Kidney capillary endothelial cell (primary cell): ENCODE measurements at regions not wholly inside any gene's neighbourhood (a gene's known extent, or its start where the extent isn't known, plus 50 kb on each side); places are given as distances from the start of the nearest gene placed in this dataset.

Source experiments
- DNase-seq: peaks from one replicate; pipeline ENCODE4 v3.0.0-alpha.2; 2018; ENCODE audit warnings: low spot score

DNA sequence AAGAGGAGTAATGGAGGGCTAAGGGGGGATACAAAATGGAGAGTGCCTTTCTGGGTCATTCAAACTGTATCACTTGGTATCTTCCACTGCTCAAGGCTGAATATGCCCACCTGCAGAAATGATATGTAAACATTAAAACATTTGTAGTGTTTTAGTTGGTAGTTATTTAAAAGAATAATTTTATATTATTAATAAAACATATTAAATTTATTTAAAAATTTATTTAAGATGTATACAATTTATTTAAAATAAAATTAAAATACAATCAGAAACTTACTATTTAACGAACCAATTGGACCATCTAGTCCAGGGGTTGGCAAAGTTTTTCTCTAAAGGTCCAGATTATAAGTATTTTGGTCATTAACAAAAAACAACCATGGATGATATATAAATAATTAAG lies 308.5 kb downstream of the PLK2 start:
- no peak for DNase-seq

DNA sequence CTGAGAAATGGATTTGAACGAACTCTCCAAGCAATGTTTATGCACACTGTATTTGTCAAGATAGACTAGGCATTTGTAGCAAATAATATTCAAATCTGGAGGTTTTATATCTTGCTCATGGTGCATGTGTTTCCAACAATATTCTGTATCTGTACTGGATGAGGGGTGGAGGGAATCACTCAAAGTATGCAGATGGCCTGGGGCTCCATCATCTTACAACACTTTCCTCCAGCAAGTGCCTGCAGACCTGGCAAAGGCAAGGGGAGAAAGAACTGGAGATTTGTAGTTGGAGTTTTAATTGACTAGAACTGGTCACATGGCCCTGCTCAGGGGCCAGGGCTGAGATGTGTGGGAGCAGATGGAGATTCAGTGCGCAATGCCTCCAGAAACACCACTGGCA lies 309.0 kb downstream of the PLK2 start:
- no peak for DNase-seq

DNA sequence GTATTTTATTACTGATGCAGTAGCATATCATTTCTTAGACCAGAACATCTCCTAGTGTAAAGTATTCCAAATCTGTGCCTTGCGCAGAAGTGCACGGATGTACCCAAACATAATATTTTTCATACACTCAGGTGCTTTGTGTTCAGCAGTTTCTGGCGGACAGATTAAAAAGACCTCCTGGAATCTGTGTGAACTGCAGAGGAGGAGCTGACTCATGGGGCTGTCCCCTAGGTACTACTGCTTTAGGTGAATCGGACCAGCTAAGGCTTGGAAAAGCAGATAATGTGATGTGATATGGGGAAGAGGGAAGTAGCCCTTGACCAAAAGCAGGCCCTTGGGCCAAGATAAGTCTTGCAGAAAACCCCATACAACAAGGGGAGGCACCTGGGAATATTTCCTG lies 310.1 kb downstream of the PLK2 start:
- no peak for DNase-seq

DNA sequence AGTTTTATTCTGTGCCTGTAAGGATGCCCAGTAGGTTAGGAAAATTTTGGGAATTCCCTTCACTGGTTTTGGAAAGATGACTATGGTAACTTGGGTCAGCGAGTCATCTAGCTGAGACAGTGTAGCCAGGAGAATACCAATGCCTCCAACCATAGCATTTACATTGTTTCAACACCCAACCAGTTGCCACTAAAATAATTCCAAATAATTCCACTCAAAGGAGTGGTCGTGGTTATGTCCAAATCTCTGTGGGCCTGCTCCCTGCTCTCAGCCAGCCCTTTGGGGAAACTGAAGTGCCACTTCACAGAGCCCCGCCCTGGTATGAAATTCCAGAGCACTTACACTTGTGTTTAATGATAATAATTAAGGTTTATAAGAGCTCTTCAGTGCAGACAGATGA lies 310.5 kb downstream of the PLK2 start:
- DNase-seq, result no peak

DNA sequence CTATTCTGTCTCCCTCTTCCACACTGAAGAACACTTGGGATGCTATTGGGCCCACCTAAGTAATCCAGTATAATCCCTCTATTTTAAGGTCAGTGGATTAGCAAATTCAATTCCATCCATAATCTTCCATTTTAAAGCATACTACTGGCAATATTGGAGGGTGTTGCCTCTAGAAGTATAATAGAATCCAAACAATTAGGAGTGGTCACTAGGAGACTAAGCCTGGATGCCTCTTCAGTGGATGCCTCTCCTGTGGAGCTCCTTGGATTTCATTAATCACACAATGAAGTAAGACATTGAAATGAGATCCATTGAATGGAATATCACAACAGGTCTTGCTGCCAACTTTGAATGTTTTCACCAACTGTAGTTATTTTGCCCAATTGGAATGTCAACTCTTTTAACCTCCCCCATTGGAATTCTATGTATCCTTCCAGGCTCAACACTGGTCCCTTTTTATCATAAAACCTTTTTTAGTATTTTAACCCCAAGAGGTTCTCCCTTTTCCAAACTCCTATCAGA lies 311.6 kb downstream of the PLK2 start:
- DNase-seq, result no peak

DNA sequence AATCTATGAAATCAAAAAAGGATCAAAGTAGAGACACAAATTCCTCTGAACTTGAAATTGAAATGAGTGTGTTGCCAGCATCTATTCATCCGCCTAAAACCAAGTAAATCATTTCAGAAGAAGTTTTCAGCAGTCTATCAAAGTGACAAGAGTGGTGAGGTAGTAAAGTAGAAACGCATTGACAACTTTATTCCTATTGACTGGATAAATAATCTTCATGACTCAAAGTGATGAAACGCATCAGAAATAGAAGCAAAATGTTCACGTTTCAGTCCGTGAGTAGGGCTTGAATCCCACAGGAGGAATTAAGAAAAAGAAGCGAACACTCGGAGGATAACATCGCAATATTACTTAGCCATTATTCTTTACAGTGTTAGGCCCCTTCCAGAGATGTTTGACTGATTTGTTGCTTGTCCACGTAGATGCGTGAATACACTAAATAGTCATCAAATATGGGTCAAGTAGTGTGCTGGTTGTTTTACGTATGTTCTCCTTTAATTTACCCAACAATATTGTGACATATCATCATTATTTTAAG lies 314.4 kb downstream of the PLK2 start:
- DNase-seq, result no peak

DNA sequence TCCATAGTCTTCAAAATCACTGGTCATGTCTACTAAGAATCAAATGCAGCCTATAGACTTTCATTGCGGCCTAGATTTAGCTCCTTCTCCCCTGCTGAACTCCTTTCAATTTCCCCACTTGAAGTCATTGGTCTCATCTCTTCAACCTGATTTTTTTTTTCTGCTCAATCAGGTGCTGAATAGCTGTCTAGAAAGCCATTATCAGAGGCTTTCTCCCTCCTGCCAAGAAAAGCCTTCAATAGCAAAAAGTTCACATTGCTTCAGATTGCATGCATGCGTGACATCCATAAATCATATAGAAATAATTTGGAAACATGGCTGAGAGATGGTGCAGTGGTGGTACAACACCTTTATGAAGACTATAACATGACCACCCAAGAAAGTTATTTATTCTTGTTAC lies 316.2 kb downstream of the PLK2 start:
- DNase-seq, result no peak

DNA sequence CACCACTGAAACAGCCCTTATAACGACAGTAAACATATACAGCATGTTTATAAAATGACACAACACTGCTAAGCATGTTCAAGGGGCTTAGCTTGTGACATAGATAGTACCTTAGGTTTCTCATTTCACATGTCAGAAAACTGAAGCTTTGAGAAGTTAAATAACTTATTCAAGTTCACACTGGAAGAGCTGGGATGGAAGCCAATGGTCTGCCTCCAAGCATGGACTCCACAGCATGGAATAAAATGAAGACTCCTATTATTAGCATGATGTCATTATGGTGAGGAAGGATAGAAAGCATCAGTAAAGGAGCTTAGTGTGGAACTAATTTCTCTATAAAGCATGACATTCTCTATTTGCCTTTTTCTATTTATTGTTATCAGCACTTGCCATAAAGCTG lies 316.7 kb downstream of the PLK2 start:
- DNase-seq, result no peak

DNA sequence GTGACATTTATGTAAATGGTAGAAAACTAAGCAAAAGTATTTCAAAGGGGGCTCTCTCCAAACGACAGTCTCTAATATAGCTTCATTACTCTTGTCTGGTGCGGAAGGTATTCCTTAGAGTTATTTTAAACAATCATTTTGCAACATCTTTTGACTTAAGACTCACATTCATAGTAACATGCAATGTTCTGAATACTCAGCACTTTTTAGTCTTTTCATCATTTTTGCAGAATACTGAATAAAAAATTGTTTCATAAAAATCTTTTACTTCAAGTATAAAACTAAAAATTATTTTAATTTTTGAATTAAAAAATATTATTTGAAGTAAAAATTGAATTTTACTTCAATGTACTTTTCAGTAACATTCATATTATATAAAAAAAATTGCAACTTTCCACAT lies 321.1 kb downstream of the PLK2 start:
- DNase-seq, result no peak

DNA sequence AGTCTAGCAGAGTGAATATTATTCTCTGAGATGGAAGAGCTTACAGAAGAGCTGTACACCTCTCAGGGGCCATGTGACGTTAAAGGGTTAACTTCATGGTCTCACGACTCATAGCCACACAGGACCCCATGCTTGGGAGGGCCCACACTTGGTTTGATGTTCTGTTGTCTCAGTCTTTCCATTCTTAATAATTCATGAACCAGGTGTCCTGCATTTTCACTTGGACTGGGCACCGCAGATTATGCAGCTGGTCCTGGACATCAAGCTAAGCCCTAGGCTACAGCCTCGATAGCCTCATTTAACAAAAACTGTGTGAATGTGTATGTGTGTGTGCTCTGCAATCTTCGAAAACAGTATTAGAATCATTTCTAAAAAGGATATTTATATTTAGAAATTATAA lies 323.5 kb downstream of the PLK2 start:
- no peak for DNase-seq

DNA sequence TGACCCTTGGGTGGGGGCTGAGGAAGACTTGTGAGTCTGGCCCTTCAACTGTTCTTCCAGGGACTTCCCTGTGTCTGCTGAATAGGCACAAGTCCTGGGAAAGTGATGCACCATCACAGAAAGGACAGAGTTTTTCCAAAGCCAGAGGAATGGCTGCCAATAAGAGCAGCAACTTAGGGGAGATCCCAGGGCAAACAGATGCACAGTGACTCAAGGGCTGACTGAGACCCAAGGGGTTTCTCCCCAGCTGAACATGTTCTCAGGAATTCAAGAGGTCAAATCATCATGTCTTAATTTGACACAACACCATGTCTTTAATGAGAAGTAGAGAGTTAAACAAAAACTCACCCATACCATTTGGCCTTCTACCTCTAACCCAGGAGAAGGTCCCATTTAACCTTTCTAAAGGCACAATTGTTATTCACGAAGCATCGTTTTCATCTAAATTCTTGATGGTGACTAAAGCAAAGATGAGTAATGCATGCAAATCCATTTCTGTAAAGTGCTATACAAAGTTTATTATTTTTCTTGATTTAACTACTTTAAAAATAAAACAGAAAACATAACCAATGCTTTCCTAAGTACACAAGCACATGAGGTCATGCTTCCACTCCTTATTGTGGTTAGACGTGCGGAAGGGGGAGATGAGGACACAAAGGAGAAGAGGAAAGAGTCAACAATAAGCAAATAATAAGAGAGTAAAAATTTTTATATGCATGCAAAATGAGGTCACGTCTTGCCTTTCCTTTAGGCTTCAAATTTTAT lies 324.1 kb downstream of the PLK2 start:
- DNase-seq, result no peak

DNA sequence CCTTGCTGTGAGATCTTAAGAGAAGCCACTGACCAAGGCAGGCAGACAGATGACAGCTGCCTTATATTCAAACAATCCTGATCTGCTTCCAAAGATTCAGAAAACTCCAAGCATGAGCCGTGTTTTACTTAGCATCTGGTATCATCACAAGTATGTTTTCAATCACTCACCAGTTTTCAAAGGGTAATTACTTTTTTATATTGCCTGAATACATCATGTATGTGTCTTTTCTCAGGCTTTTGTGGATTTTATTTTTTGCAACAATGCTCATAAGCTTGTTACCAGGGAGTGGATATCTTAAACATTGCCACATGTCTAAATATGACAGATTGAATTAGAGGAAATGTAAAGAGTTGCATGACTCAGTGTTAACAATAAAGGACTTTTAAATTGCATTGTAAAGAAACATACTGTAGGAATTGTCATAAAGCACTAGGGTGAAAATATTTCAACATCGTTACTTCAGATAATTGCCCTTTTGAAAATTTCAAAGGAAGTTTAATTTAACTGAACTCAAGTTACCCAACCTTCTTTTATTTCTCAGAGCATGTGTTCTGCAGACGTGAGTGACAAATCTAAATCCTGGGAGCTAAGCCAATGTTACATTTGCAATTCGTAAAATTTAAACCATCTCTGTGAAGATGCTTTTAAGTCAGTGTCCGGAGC lies 326.1 kb downstream of the PLK2 start:
- DNase-seq, result peak; percentile 35

DNA sequence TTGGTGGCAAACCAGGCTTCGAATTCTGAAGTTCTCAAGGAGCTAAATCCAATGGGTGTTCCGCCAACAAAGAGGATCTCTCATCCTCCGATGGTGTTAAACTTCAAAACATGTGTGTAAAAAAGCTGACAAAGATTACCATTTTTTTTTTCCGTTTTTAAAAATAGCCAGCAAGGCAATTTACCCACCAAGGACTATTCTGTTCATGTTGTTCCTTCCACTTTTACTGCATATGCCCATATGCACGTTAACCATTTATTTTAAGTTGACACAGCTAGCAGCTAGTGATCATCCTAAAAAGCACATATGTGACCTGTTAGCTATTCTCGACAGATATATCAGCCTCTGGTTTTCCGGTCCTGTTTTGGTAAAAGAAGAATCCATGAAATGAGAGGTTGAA lies 326.7 kb downstream of the PLK2 start:
- no peak for DNase-seq

DNA sequence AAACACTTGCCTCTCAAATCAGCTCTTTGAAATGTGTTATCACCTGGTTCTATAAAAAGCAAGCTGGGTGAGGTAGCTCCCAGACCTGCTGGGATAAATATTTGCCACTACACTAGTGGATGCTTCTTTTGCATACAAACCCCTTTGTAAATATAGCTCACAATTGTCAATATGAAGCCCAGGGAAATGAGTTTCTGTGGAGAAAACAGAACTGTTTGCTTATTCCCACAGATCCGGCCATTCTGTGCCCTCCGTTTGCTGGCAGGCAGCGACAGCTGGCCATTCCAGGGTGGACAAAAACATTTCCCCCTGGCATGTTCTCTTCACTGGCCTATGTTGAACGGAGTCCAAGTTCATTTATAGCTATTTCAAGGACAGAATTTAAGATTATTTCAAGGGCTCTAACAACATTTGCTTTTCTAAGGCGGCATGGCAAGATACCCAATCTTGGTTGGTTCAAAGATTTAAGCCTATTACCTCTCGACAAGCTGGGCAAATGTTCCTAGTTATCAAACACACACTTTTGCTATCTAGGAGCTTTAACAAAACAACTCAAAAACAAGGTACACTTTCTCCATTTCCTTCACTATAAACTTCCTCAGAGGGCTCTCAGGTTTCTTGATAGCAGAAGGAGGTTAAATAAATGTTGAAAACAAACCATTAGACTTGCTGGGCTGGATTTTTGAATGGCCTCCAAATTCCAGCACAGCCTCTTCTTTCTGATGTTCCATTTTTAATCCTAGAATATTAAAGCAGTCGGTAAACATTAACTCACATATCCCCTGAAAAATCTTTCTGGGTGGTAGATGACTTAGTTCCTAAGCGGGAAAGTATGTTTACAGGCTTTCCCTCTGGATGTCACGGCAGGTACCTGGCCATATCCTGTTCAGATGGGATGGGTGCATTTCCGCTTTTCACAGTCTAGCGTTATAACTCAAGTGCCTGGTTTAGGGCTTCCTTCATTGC lies 332.3 kb downstream of the PLK2 start:
- DNase-seq, result no peak

DNA sequence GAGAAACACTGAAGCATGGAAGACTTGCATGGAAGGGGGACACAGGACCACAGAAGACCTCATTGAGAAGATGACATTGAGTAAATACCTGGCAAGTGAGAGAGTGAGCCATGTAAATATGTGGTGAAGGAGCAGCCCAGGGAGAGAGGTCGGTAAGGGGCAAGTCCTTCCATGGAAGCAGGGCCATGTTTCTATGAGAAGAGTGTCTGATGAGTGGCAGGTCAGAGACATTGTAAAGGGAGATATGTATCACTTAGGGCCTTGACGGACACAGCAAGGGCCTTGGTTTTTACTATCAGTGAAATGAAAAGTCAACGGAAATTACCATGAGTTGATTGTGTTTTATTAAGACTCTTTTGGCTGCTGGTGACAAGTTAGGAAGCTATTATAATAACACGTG lies 336.4 kb downstream of the PLK2 start:
- DNase-seq, result no peak

DNA sequence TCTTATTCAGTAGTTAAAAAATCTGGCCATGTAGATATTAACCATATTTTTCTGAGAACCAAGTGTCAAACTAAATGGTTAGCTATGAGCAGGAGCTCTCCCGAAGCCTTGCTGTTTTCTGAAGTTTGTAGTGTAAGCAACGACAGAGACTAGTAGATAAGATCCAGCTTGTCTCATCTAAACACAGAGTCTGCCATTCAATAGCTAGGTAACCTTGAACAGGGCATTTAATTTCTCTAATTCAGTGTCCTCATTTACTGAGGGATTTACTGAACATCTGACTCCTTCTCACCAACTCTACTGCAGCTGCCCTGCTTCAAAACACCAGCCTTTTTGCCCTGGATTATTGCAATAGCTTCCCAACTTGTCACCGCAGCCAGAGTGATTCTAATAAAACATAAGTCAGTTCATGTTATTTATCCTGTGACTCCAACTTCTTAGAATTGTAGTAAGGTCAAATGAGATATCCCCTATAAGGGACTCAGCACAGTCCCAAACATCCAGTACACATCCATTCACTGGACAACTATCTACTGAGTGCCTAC lies 337.0 kb downstream of the PLK2 start:
- no peak for DNase-seq

DNA sequence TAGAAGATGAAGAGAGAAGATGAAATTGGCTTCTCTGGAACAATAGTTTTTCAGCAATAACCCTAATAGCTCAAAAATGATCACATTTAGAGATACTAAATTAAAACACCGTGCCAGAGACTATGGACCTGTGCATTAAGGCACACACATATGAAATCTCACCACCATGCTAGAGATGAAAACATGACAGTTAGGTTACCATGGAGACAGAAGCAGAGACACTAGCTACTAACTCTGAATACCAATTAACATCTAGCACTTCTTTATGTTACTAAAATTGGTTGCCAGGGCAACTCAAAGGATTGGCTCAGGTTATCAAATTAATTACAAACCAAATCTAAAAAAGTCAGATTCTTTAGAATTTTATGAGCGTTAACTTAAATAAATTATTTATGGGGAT lies 337.7 kb downstream of the PLK2 start:
- no peak for DNase-seq

DNA sequence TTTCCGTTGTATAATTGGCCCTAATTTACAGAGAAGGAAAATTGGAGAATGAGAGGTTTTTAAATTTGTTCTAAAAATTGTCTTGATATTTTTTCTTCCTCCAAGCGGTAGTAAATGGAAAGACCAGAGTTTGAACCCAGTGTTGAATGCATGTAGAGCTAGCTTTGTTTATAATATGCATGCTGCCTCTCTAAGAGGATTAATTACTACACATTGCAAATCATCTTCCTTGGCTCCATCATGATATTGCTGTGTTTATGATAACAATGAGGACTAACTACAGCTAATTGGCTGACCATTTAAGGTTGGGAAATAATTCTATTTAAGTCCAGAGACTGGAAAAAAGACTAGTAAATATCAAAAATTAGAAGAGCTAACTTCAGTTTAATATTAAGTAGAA lies 338.5 kb downstream of the PLK2 start:
- DNase-seq, result no peak

DNA sequence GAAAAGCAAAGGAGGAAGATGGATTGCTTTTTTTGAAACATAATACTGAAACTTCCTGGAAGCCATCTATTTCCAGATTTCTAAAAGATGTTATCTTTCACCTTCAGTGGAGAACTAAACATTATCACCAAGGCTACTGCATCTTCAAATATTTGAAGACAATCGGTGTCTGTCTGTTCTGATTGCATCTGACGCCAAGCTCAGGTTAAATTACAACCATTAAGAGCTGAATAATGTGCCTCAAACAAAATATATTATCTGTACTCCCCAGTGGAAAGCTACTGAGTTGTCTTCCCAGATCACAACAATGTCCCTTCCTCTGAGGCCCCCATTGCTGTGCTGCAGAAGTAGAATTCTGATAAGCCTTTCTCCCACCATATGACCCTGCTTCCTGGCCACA lies 342.3 kb downstream of the PLK2 start:
- DNase-seq, result no peak

DNA sequence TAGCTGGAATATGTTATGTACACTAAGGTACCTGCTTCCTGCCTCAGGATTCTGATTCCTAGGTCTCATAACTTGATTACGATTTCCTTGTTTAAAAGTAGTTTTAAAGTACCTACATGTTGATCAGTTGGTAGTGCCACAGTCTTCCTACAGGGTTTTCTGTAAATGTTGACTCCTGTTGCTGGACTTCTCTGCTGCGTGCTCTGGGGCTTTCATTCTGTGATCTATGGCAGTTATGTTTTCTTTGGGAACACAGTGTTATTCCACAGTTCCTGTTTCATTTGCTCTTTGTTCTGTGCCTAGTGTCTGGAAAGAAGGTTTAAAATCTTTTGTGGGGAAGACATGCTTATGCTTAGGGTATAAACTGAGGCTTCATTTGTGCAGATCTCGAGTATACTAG lies 343.5 kb downstream of the PLK2 start:
- no peak for DNase-seq

DNA sequence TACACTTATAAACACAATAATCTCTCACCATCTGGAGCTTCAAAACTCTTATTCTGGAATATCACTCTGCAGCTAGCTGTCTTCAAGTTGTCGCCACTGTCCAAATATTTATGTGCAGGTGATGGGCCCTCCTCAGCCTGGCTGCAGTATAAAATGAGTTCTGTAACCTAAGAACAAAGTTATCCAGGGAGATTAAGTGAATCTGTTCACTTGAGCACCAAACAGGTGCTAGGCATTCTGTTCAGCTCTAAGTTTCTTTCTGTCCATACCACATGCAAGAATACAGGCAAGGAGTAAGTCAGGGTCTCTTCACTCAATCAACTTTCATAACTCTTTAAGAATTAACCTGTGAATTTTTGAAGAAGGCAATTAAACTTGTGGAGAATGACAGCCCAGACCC lies 344.1 kb downstream of the PLK2 start:
- DNase-seq, result no peak

DNA sequence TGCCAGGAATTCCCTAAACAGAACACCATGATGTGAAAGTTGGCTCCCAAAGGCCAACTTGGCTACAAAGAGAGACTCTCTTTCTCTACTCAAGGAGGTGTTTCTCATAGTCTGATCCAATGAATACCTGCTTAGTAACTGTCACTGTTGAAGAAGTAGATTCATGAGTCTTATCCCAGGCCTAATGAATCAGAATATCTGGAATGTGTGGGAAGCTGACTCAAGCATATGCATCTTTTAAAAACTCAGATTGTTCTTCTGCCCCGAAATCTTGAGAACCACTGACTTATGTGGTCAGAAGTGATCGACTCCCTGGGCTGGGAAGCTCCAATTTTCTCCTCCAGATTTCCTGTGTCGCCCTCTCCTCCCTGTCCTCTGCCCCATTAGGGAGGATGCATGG lies 345.6 kb downstream of the PLK2 start:
- DNase-seq, result peak; percentile 47
